Breast epithelium (tissue), 4 donors: ENCODE measurements at regions not wholly inside any gene's neighbourhood (a gene's known extent, or its start where the extent isn't known, plus 50 kb on each side); places are given as distances from the start of the nearest gene placed in this dataset.

Source experiments
- DNase-seq, 2 donors: peaks; one replicate each; pipeline ENCODE4 v3.0.0-alpha.2; 2019; ENCODE audit warnings: low spot score in 2 of 2
- H3K27ac ChIP-seq, 2 donors: fragments of 200-600 bp; sonication (generic) in 1 of 2; one replicate each; pipeline ENCODE4 v1.5.1; 2016 to 2019; ENCODE audit warnings: mild to moderate bottlenecking in 1 of 2
- H3K27me3 ChIP-seq, 2 donors: fragments of 200-600 bp; sonication (generic) in 1 of 2; one replicate each; pipeline versions ENCODE4 v1.5.1 to v1.6.0; 2017 to 2019; ENCODE audit warnings: control low read depth in 1 of 2, mild to moderate bottlenecking in 1 of 2
- H3K36me3 ChIP-seq: fragments of 200-600 bp; one replicate; pipeline ENCODE4 v1.5.1; 2019
- H3K4me1 ChIP-seq, 2 donors: fragments of 200-600 bp; sonication (generic); one replicate each; pipeline ENCODE4 v1.5.1; 2016 to 2019; ENCODE audit warnings: control low read depth in 1 of 2
- H3K4me3 ChIP-seq, 3 donors: fragments of 200-600 bp; sonication (generic); 1 replicate in 2 of 3; 2 replicates in 1 of 3; pipeline ENCODE4 v1.5.1; 2016 to 2019; ENCODE audit warnings: mild to moderate bottlenecking in 3 of 3, moderate library complexity in 2 of 3
- H3K9me3 ChIP-seq, 2 donors: fragments of 200-600 bp; sonication (generic) in 1 of 2; one replicate each; pipeline ENCODE4 v1.5.1; 2016 to 2019; ENCODE audit warnings: control low read depth in 1 of 2
- CTCF ChIP-seq, 3 donors: fragments of 450-650 bp; IDR thresholded peaks; one replicate each; pipeline ENCODE4 v1.5.1; 2016 to 2017; ENCODE audit warnings: antibody characterized with exemption in 3 of 3, mild to moderate bottlenecking in 3 of 3, moderate library complexity in 3 of 3
- POLR2A ChIP-seq: fragments of 450-650 bp; IDR thresholded peaks from one replicate; pipeline ENCODE4 v1.6.1; 2016; ENCODE audit warnings: antibody characterized with exemption, mild to moderate bottlenecking, moderate library complexity
- POLR2AphosphoS5 ChIP-seq, 3 donors: sonication (generic); formaldehyde crosslinking; IDR thresholded peaks; one replicate each; pipeline ENCODE4 v1.6.1; 2017; ENCODE audit warnings: antibody characterized with exemption in 3 of 3
- intact Hi-C: fragments of 100-400 bp; cut with DNase I; formaldehyde crosslinking; loops from one replicate; pipeline ENCODE4 v1.15.1; 2023; ENCODE audit warnings: low total_unique reads

- intact Hi-C loops = no loop called here
- Histone ChIP-seq H3K27me3 (no peaks in the 10 kb centered on the region), H3K9me3 (no peaks in the 10 kb centered on the region), H3K4me1 (no peaks in the 10 kb centered on the region), H3K36me3 (no peaks in the 10 kb centered on the region), H3K4me3 (no peak overlapping the region), H3K27ac (no peak overlapping the region)
- DNase-seq = no peak
- no peak for TF ChIP-seq POLR2AphosphoS5 (IDR thresholded peaks at IDR 0.05)
Measured at GRCh38 chr5:173550641-173551040, 65.8 kb downstream of the BOD1 start.

GRCh38 chr5:173549644-173550043 lies 66.8 kb downstream of the BOD1 start:
- Histone ChIP-seq H3K36me3 (no peaks in the 10 kb centered on the region), H3K9me3 (no peaks in the 10 kb centered on the region), H3K4me1 (no peaks in the 10 kb centered on the region), H3K27ac (no peak overlapping the region), H3K4me3 (no peak overlapping the region), H3K27me3 (no peaks in the 10 kb centered on the region)
- no peak for TF ChIP-seq CTCF (IDR thresholded peaks at IDR 0.05)
- TF ChIP-seq POLR2AphosphoS5 (IDR thresholded peaks at IDR 0.05) = no peak
- no peak for TF ChIP-seq POLR2A
- intact Hi-C loops = no loop called here
- no peak for DNase-seq

- H3K4me1 ChIP-seq = no peaks in the 10 kb centered on the region
- DNase-seq = no peak
Measured at GRCh38 chr5:173547579-173547978, 68.9 kb downstream of the BOD1 start.

GRCh38 chr5:173542964-173543363 lies 73.5 kb downstream of the BOD1 start:
- no peak for TF ChIP-seq POLR2AphosphoS5 (IDR thresholded peaks at IDR 0.05)
- TF ChIP-seq POLR2A = no peak
- TF ChIP-seq CTCF (IDR thresholded peaks at IDR 0.05) = no peak
- H3K36me3 ChIP-seq = no peaks in the 10 kb centered on the region
- H3K27me3 ChIP-seq = no peaks in the 10 kb centered on the region
- no peaks in the 10 kb centered on the region for H3K9me3 ChIP-seq
- no peak for DNase-seq
- intact Hi-C loops = no loop called here
- no peaks in the 10 kb centered on the region for H3K4me1 ChIP-seq
- H3K27ac ChIP-seq = no peak overlapping the region
- H3K4me3 ChIP-seq = no peak overlapping the region

More at GRCh38 chr5:173547579-173547978, 68.9 kb downstream of the BOD1 start:
- H3K27ac ChIP-seq = no peak overlapping the region
- H3K9me3 ChIP-seq = no peaks in the 10 kb centered on the region
- TF ChIP-seq POLR2AphosphoS5 (IDR thresholded peaks at IDR 0.05) (no peak), CTCF (IDR thresholded peaks at IDR 0.05) (no peak), POLR2A (no peak)
- intact Hi-C loops = no loop called here
- H3K36me3 ChIP-seq = no peaks in the 10 kb centered on the region
- H3K27me3 ChIP-seq = no peaks in the 10 kb centered on the region
- H3K4me3 ChIP-seq = no peak overlapping the region

GRCh38 chr5:173542159-173542558 lies 74.3 kb downstream of the BOD1 start:
- H3K9me3 ChIP-seq = no peaks in the 10 kb centered on the region
- H3K36me3 ChIP-seq = no peaks in the 10 kb centered on the region
- intact Hi-C loops = no loop called here
- no peak for TF ChIP-seq POLR2AphosphoS5 (IDR thresholded peaks at IDR 0.05)
- no peak for TF ChIP-seq POLR2A
- TF ChIP-seq CTCF (IDR thresholded peaks at IDR 0.05) = no peak
- H3K4me3 ChIP-seq = no peak overlapping the region
- DNase-seq = no peak
- H3K27me3 ChIP-seq = no peaks in the 10 kb centered on the region
- H3K27ac ChIP-seq = no peak overlapping the region
- H3K4me1 ChIP-seq = no peaks in the 10 kb centered on the region

- Histone ChIP-seq H3K36me3 (no peaks in the 10 kb centered on the region), H3K4me3 (no peak overlapping the region), H3K4me1 (no peaks in the 10 kb centered on the region), H3K9me3 (no peaks in the 10 kb centered on the region), H3K27ac (no peak overlapping the region), H3K27me3 (no peaks in the 10 kb centered on the region)
- no peak for DNase-seq
- intact Hi-C loops = loop anchor here (10.0 kb wide), 1 partner anchor 1954 kb away; no protein-coding TSS in a partner anchor
- TF ChIP-seq CTCF (IDR thresholded peaks at IDR 0.05) = no peak
- TF ChIP-seq POLR2A = no peak
- TF ChIP-seq POLR2AphosphoS5 (IDR thresholded peaks at IDR 0.05) = no peak
Measured at GRCh38 chr5:173538654-173539053, 77.8 kb downstream of the BOD1 start.
